DMS53 (cell line): ENCODE measurements at regions not wholly inside any gene's neighbourhood (a gene's known extent, or its start where the extent isn't known, plus 50 kb on each side); places are given as distances from the start of the nearest gene placed in this dataset.
A peak's percentile ranks its signal among the peaks of the same experiment; 100 is the strongest.
"Not testable (repeated sequence)": the region's sequence is repeated elsewhere in the genome, so short reads cannot be mapped to it uniquely, and the experiment has no call there.

ENCODE experiments used
- DNase-seq: peaks from one replicate; lab custom pipeline; 2025; lab: John Stamatoyannopoulos, UW

- no peak for DNase-seq
Measured at GRCh38 chr3:104132566-104133403, 1233.9 kb upstream of the ALCAM start.

DNA sequence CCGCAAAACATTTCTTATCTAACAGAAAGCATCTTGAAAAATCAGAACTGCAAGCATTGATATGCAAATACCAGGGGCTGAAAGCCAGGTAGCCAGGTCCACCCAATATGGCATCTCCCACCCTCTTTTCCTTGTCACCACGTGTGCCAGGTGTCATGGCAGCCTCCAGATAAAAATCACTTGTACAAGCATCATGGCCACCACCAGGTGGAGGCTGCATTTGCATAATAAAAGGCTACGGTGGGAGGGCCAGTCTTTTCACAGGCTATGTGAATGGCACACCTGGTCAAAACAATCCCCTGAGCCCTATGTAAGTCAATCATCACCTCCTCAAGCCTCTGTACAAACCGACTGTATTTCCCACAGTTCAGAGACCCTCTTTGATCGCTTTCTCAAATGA, 1233.1 kb upstream of the ALCAM start:
- peak; percentile 30 for DNase-seq

GRCh38 chr3:104137116-104137515, 1229.6 kb upstream of the ALCAM start:
- no peak for DNase-seq

DNA sequence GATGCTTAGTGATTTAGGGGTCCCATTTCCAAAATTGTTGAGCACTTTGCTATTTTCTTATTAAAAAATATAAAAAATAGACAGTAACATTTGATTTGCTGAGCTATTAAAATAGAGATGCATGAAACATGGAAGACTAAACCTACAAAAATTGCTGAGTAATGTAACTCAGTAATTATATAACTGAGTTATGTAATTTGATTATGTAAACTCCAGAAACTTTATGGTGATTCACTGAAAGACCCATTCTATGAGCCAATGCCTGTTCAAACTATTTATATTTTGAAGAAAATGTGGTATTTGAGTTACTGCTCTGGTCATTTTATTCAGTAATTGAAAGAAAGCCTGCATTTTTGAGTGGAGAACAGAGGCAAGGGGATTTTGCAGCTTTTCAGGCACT, 1221.5 kb upstream of the ALCAM start:
- no peak for DNase-seq

GRCh38 chr3:104149154-104149553, 1217.6 kb upstream of the ALCAM start:
- DNase-seq, result no peak

GRCh38 chr3:104150724-104151123, 1216.0 kb upstream of the ALCAM start:
- DNase-seq, result no peak

DNA sequence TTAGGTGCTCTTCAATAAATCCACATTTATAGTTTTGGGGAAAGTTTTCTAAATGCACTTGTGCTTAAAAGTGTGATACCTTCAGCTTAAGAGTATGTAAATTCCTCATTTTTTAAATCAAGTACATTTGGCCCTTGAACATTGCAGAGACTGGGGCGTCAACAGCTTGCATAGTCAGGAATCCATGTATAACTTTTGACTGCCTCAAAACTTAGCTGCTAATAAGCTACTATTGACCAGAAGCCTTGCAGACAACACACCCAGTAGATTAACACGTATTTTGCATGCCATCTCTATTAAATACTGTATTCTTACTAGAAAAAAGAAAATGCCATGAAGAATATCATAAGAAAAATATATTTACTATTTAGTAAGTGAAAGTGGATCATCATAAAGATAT, 1211.8 kb upstream of the ALCAM start:
- DNase-seq, result no peak

DNA sequence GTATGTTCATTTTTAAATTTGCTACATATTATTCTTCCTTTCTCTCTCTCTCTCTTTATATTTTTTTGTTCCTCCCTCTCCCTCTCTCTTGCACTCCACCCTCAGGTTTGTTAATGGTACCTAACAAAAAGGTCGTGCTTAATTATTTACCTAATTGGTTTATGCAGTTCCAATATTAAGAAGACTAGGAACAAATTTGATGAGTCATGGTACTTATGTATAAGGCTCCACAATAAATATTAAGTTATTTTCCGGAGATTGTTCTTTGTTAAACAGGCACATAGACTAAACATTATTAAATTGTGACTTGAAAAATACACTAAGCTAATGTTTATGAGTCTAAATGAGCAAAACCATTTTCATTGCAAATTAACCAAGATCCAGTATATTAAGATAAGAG, 1200.8 kb upstream of the ALCAM start:
- DNase-seq, result no peak

DNA sequence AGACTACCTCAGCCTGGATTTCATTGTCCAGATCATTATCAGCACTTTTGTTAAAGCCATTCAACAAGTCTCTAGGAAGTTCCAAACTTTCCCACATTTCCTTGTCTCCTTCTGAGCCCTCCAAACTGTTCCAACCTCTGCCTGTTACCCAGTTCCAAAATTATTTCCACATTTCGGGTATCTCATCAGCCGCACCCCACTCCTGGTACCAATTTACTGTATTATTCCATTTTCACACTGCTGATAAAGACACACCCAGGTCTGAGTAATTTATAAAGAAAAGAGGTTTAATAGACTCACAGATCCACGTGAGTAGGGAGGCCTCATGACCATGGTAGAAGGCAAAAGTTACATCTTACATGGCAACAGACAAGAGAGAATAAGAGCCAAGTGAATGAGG, 1198.3 kb upstream of the ALCAM start:
- no peak for DNase-seq

- DNase-seq, result no peak
Measured at GRCh38 chr3:104175696-104176095, 1191.0 kb upstream of the ALCAM start.

GRCh38 chr3:104176706-104177105, 1190.0 kb upstream of the ALCAM start:
- DNase-seq, result no peak

- DNase-seq, result no peak
Measured at GRCh38 chr3:104178680-104179079, 1188.0 kb upstream of the ALCAM start.

DNA sequence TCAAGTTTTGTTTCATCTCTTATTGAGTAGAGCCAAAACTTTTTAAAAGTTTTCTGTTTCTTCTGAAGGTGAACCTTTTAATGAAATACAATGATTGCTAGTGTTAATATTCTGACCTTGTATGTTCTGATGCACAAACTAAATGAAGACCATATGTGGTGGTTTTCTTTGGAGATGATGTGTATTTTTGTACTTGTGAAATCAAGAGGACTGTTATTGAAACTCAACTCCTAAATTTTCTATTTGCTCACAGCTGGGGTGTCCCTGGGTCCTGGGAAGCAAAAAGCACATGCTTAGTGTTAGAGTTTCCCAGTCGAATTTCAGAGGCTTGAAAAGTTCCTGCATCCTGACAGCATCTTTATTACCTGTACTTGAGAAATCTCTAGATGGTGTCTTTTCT, 1185.8 kb upstream of the ALCAM start:
- no peak for DNase-seq

DNA sequence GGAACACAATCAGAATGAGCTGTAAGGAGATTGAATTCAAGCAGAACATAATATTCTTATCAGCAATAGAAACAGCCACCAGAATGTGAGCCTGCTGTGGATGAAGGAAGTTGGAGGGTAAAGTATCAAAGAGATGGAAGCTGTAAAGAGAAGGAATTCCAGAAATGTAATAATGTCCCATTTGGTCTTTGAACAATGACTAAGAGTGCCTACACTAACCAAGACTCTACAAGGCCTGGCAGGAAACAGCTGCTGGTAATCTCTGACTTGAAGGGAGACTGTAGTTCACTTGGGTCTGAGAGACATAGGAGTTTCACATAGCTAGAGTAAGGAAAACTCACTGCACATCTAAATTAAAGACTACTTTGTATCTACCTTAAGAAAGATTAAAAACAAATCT, 1176.0 kb upstream of the ALCAM start:
- no peak for DNase-seq

DNA sequence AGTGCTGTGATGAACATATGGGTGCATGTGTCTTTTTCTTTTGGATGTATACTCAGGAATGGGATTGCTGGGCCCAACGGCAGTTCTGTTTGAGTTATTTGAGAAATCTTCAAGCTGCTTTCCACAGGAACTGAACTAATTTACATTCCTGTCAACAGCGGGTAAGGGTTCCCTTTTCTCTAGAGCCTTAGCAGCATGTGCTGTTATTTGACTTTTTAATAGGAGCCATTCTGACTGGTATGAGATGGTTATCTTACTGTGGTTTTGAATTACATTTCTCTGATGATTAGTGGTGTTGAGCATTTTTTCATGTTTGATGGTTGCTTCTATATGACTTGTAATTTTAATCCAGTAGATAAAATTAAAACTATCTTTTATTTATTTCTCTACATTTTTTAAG, 1168.6 kb upstream of the ALCAM start:
- DNase-seq, result no peak

DNA sequence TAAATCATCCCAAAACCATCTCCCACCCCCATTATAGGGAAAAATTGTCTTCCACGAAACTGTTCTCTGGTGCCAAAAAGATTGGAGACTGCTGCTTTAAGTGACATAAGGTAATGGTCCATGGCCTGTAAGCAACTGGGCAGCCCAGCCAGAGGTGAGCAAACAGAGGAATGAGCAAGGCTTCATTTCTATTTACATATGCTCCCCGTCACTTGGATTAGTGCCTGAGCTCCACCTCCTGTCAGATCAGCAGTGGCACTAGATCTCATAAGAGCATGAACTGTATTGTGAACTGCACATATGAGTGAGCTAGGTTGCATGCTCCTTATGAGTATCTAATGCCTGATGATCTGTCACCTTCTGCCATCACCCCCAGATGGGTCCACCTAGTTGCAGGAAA, 1159.8 kb upstream of the ALCAM start:
- DNase-seq, result peak; percentile 89

DNA sequence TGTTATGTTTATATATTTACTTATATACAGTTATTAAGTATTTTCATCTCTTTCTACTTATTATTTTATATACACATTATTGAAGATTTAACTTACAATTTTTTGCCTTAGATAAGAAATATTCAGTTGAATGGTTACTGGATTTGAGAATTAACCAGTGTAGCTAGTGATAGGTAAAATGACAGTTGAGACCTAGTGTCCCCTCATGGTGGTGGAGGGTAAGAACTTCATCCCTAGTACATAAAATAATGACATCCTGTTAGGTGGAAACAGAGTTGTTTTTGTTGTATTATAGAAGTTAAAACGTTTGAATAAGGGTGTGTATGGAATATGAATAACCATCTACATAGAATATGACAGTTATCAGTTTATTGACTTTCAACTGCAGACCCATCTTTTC, 1152.4 kb upstream of the ALCAM start:
- peak; percentile 3 for DNase-seq

GRCh38 chr3:104214937-104215336, 1151.8 kb upstream of the ALCAM start:
- no peak for DNase-seq

GRCh38 chr3:104219046-104219445, 1147.7 kb upstream of the ALCAM start:
- not testable (repeated sequence) for DNase-seq

DNA sequence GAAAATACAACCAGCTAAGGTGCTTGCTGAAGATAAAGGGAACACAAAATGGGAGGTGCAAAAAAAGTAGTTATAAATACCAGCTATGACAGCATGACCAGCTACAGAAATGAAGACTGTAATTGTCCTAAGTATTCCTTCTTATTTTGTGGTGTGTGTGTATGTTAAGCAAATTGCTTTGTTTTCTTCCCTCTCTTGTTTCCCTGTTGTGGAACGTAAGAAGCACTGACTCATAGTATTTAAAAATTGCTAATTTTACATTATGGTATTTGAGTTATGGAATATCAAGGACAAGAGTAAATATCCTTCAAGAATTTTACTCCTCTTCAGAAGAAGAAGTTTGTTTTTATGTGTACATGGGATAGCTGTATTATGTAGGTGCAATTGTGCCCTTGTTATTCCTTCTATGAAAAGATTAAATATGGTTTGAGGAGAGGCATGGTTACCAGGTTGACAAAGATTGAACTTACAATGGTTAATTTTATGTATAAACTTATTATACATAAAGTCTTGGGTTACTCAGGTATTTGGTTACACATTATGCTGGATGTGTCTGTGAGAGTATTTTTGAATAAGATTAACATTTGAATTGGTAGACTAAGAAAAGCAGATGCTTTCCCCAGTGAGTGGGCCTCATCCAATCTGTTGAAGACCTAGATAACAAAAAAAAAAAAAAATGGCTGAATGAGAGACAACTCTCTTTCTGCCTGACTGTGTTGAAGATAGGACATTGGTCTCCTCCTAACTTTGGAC, 1132.1 kb upstream of the ALCAM start:
- no peak for DNase-seq

GRCh38 chr3:104244680-104245220, 1122.0 kb upstream of the ALCAM start:
- DNase-seq, result no peak

- DNase-seq, result no peak
Measured at GRCh38 chr3:104245261-104245660, 1121.4 kb upstream of the ALCAM start.

GRCh38 chr3:104245981-104246380, 1120.7 kb upstream of the ALCAM start:
- no peak for DNase-seq
